Type B pancreatic cell (in vitro differentiated cells): ENCODE measurements at regions not wholly inside any gene's neighbourhood (a gene's known extent, or its start where the extent isn't known, plus 50 kb on each side); places are given as distances from the start of the nearest gene placed in this dataset.

Experiments used
- DNase-seq: peaks from one replicate; pipeline ENCODE4 v3.0.0; 2021; ENCODE audit warnings: mixed read lengths; ENCODE audit not compliant: unreplicated experiment; ENCODE audit errors: extremely low spot score
- H3K27ac Mint-ChIP-seq: 2 replicates; pipeline ENCODE4 v1.8.0; 2021; ENCODE audit warnings: mild to moderate bottlenecking, mixed read lengths
- H3K27me3 Mint-ChIP-seq: 2 replicates; pipeline ENCODE4 v1.8.0; 2021; ENCODE audit warnings: mixed read lengths
- H3K36me3 Mint-ChIP-seq: 2 replicates; pipeline ENCODE4 v1.8.0; 2021; ENCODE audit warnings: mixed read lengths
- H3K4me1 Mint-ChIP-seq: one replicate; pipeline ENCODE4 v1.8.0; 2021; ENCODE audit warnings: mixed read lengths; ENCODE audit not compliant: unreplicated experiment
- H3K4me3 Mint-ChIP-seq: 2 replicates; pipeline ENCODE4 v1.8.0; 2021; ENCODE audit warnings: mild to moderate bottlenecking, mixed read lengths
- H3K9me3 Mint-ChIP-seq: 2 replicates; pipeline ENCODE4 v1.8.0; 2021; ENCODE audit warnings: mixed read lengths
- TF ChIP-seq, protein P1 (sequence below): fragments of 200-600 bp; sonication (generic); conservative IDR thresholded peaks from 2 replicates; pipeline ENCODE4 v1.5.0; 2021; ENCODE audit warnings: antibody characterized with exemption, mild to moderate bottlenecking

DNA sequence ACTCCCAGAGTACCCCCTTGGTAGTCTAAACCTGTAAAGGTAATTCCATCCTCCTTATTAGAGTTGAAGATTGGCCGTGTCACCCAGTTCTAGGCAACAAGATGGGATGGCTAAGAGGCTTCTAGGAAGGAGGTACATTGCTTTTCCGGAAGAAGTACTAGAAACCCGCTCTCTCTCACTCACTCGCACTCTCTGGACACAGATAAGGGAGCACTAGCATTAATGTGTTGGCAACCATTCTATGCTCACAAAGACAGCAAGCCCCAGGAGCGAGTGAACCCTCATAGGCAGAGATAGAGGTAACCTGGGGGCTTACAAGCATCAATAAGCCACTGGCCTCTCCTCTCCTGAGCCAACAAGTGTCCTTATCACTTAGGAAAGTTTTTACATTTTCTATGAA lies 503.2 kb upstream of the JARID2 start:
- Mint-ChIP-seq H3K4me3 (no peak overlapping the region), H3K36me3 (peaks cover 4% of the 10 kb centered on the region), H3K27ac (no peak overlapping the region), H3K9me3 (peaks cover 18% of the 10 kb centered on the region), H3K4me1 (peaks cover 25% of the 10 kb centered on the region), H3K27me3 (no peaks in the 10 kb centered on the region)
- no peak for DNase-seq
- TF ChIP-seq, protein P1, sequence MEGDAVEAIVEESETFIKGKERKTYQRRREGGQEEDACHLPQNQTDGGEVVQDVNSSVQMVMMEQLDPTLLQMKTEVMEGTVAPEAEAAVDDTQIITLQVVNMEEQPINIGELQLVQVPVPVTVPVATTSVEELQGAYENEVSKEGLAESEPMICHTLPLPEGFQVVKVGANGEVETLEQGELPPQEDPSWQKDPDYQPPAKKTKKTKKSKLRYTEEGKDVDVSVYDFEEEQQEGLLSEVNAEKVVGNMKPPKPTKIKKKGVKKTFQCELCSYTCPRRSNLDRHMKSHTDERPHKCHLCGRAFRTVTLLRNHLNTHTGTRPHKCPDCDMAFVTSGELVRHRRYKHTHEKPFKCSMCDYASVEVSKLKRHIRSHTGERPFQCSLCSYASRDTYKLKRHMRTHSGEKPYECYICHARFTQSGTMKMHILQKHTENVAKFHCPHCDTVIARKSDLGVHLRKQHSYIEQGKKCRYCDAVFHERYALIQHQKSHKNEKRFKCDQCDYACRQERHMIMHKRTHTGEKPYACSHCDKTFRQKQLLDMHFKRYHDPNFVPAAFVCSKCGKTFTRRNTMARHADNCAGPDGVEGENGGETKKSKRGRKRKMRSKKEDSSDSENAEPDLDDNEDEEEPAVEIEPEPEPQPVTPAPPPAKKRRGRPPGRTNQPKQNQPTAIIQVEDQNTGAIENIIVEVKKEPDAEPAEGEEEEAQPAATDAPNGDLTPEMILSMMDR = no peak

DNA sequence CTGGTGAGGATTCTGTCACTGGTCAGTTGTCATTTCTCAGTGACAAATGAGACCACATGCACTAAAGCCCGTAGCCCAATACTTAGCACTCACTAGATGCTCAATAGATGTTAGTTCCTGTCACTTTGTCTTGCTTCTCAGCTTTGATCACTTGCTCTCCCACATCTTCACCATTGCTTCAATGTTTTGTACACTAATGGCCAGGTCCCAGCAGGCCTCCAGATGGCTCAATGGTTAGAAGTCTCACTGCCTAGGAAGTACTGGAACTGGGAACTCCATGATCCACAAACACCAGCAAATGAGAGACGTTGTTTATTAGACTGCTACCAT lies 502.8 kb upstream of the JARID2 start:
- Mint-ChIP-seq H3K4me3 (no peak overlapping the region), H3K4me1 (peaks cover 23% of the 10 kb centered on the region), H3K27ac (peak overlapping the region; percentile 88), H3K9me3 (peaks cover 18% of the 10 kb centered on the region), H3K27me3 (no peaks in the 10 kb centered on the region), H3K36me3 (peaks cover 4% of the 10 kb centered on the region)
- DNase-seq = no peak
- TF ChIP-seq, protein P1 = no peak

DNA sequence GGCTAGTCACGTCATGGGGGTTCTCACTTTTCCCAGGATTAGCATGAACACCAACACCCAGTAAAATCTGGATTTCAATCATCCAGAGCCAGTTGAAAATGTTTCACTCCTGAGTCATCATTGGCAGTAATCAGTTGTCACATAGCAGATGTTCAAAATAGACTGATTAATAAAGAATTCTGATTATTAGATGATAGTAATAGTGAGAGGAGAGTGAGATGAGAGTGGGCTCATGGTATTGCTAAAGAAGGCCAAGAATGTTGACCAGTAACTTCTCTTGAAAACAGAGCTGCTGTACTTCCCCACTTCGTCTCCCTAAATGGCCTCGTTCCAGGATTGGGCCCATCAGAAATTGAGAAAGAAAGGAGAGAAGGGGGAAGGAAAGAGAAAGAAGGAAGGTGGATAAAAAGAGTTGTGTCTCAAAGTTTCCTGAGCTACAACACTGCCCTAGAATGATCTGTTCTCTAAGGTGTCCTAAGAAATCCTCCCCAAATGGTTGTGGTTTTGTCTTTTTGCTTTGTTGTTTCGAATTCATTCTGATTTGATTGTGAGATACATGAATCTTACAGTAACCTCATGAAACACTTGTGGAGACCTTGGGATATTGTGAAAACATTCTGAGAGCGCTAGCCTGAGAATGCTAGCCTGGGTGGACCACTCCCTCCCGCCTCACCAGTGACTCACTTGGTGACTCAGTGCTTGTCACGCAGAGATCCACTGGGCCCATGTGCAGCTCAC lies 502.2 kb upstream of the JARID2 start:
- H3K36me3 Mint-ChIP-seq = peaks cover 4% of the 10 kb centered on the region
- no peak for DNase-seq
- peaks cover 18% of the 10 kb centered on the region for H3K9me3 Mint-ChIP-seq
- H3K4me3 Mint-ChIP-seq = peak overlapping the region; percentile 12
- peak overlapping the region; percentile 88 for H3K27ac Mint-ChIP-seq
- H3K4me1 Mint-ChIP-seq = peaks cover 17% of the 10 kb centered on the region
- no peaks in the 10 kb centered on the region for H3K27me3 Mint-ChIP-seq
- TF ChIP-seq, protein P1 = no peak

DNA sequence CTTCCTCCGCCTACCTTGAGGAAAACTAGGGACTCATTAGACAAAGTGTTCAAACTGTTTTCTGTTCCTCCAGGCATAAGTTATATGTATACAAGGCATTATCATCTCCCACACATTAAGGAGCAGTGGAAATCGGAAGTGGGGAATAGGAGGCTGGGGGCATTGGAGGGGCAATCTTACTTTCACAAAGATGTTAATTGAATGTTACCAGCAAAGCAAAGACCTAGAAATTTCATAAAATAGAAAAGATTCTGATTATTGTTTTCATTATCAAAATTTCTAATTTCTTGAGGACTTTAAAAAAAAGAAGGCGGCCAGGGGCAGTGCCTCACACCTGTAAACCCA lies 501.7 kb upstream of the JARID2 start:
- TF ChIP-seq, protein P1 = no peak
- no peaks in the 10 kb centered on the region for H3K27me3 Mint-ChIP-seq
- peaks cover 4% of the 10 kb centered on the region for H3K36me3 Mint-ChIP-seq
- no peak for DNase-seq
- H3K4me3 Mint-ChIP-seq = peak overlapping the region; percentile 12
- H3K9me3 Mint-ChIP-seq = peaks cover 18% of the 10 kb centered on the region
- peak overlapping the region; percentile 88 for H3K27ac Mint-ChIP-seq
- peaks cover 17% of the 10 kb centered on the region for H3K4me1 Mint-ChIP-seq

DNA sequence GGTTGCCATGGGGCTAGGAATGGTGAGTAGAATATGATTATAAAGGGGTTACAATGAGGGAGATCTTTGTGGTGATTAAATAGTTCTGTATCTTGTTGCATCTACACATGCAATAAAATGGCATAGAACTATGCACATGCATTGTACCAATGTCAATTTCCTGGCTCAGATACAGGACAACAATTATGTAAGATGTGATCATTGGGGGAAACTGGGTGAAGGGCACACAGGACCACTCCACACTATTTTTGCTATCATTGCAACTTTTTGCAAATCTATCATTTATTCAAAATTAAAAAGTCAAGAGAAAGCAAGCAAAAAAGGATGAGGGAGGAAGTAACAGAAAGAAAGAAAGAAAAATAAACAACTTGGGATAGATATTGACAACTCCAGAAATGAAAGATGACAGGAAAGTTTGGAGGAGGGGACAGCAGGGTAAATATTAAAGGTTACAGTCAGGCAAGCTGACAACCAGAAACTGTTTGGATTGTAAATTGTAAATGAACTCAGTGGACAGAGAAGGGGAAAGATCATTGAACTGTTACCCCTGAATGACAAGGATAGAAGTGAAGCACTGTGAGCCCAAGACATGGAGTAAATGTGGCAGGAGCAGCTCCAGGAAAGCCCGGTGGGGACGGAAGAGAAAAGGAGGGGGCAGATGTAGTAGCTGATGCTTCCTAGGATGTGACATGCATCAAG lies 499.6 kb upstream of the JARID2 start:
- no peak overlapping the region for H3K27ac Mint-ChIP-seq
- no peaks in the 10 kb centered on the region for H3K27me3 Mint-ChIP-seq
- peaks cover 4% of the 10 kb centered on the region for H3K36me3 Mint-ChIP-seq
- TF ChIP-seq, protein P1 = no peak
- no peak overlapping the region for H3K4me3 Mint-ChIP-seq
- peaks cover 18% of the 10 kb centered on the region for H3K9me3 Mint-ChIP-seq
- no peak for DNase-seq
- H3K4me1 Mint-ChIP-seq = peaks cover 14% of the 10 kb centered on the region
